Prostate gland (tissue), 2 donors: ENCODE measurements at regions not wholly inside any gene's neighbourhood (a gene's known extent, or its start where the extent isn't known, plus 50 kb on each side); places are given as distances from the start of the nearest gene placed in this dataset.

Experiments
- POLR2A ChIP-seq: fragments of 450-650 bp; IDR thresholded peaks from one replicate; pipeline ENCODE4 v1.6.1; 2016; ENCODE audit warnings: antibody characterized with exemption, mild to moderate bottlenecking
- TF ChIP-seq, protein P1 (sequence below), 4 experiments: fragments of 200-600 bp in 2 of 4; fragments of 450-650 bp in 2 of 4; sonication (generic) in 2 of 4; IDR thresholded peaks; 1 replicate in 3 of 4; 2 replicates in 1 of 4; pipeline ENCODE4 v1.5.1; 2016 to 2019; ENCODE audit warnings: antibody characterized with exemption in 4 of 4, mild to moderate bottlenecking in 2 of 4, moderate library complexity in 2 of 4

DNA sequence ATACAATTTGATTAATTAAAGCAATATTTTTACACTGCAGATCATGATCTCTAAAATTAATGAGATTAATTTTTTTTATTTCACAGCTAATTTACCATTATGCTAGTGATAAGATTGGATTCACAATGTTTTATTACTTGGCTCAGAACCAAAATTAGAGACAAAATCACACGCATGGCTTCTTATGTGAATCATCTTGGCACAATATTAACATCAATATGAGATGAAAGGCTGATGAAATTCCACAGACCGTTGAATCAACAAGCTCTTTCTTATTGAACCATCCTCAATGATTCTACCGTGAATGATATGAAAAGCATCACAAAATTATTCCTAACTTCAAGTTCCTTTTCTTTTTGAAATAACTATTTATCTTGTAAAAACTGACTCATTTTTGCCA lies 544.9 kb downstream of the KCNT2 start:
- no peak for TF ChIP-seq POLR2A
- TF ChIP-seq, protein P1, sequence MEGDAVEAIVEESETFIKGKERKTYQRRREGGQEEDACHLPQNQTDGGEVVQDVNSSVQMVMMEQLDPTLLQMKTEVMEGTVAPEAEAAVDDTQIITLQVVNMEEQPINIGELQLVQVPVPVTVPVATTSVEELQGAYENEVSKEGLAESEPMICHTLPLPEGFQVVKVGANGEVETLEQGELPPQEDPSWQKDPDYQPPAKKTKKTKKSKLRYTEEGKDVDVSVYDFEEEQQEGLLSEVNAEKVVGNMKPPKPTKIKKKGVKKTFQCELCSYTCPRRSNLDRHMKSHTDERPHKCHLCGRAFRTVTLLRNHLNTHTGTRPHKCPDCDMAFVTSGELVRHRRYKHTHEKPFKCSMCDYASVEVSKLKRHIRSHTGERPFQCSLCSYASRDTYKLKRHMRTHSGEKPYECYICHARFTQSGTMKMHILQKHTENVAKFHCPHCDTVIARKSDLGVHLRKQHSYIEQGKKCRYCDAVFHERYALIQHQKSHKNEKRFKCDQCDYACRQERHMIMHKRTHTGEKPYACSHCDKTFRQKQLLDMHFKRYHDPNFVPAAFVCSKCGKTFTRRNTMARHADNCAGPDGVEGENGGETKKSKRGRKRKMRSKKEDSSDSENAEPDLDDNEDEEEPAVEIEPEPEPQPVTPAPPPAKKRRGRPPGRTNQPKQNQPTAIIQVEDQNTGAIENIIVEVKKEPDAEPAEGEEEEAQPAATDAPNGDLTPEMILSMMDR (IDR thresholded peaks at IDR 0.05), result no peak
